ENCODE measurements at regions not wholly inside any gene's neighbourhood (a gene's known extent, or its start where the extent isn't known, plus 50 kb on each side); places are given as distances from the start of the nearest gene placed in this dataset.
"Not testable (repeated sequence)": the region's sequence is repeated elsewhere in the genome, so short reads cannot be mapped to it uniquely, and the experiment has no call there.

DNA sequence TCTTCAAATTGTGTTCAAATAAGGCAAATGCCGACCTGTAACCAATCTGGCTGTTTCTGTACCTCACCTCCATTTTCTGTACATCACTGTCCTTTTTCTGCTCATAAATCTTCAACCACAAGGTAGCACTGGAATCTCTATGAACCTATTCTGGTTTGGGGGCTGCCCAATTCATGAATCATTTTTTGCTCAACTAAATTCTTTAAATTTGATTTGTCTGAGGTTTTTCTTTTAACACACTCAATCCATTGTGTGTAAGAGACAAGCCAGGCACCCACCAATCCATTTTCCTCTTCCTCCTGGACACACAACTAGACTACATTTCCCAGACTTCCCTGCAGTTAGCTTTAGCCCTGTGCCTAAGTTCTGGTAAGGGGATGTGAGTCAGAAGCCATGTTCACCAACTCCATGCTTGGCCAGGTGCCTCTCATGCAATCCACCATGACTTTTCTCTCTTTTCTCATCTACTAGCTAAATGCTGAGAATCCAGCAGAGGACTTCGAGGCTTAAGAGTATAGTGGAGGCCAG is 193.2 kb upstream of the KLF3 start:
- Histone ChIP-seq H3K79me2 (no peaks in the 10 kb centered on the region), H3K36me3 (ENCODE audit: control insufficient read depth, insufficient read depth, low read length) (no peaks in the 10 kb centered on the region), H3K4me3 (ENCODE audit: low read depth, low read length) (no peak overlapping the region), H2AFZ (no peak overlapping the region), H3K27me3 (ENCODE audit: control insufficient read depth, insufficient read depth, low read length) (no peaks in the 10 kb centered on the region), H3K4me2 (ENCODE audit: low read length) (no peak overlapping the region), H3K9me3 (ENCODE audit: control insufficient read depth, low read length) (no peaks in the 10 kb centered on the region), H3K9ac (no peak overlapping the region), H3K4me1 (peaks cover 16% of the 10 kb centered on the region), H3K27ac (no peak overlapping the region)
- TF ChIP-seq, protein P1, sequence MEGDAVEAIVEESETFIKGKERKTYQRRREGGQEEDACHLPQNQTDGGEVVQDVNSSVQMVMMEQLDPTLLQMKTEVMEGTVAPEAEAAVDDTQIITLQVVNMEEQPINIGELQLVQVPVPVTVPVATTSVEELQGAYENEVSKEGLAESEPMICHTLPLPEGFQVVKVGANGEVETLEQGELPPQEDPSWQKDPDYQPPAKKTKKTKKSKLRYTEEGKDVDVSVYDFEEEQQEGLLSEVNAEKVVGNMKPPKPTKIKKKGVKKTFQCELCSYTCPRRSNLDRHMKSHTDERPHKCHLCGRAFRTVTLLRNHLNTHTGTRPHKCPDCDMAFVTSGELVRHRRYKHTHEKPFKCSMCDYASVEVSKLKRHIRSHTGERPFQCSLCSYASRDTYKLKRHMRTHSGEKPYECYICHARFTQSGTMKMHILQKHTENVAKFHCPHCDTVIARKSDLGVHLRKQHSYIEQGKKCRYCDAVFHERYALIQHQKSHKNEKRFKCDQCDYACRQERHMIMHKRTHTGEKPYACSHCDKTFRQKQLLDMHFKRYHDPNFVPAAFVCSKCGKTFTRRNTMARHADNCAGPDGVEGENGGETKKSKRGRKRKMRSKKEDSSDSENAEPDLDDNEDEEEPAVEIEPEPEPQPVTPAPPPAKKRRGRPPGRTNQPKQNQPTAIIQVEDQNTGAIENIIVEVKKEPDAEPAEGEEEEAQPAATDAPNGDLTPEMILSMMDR (IDR thresholded peaks at IDR 0.05), result no peak

DNA sequence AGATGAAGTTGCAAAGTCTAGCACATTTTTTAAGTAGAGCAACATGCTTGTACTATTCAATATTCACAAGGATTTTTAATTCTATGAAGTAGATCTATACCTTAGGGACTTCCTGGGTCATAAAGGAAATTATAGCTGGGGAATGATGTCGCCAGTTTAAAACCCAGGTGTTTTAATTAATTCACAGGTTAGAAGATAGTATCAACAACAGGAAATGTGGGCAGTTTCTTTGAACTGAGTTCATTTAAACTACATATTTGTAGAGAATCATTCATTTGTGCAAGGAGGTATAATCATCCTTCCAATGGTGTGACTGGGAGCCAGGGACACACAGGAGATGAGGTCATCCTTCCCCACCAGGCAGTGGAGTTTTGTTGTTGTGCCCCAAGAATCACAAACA is 181.3 kb upstream of the KLF3 start:
- no peaks in the 10 kb centered on the region for H3K36me3 ChIP-seq (ENCODE audit: control insufficient read depth, insufficient read depth, low read length)
- H3K79me2 ChIP-seq, result no peaks in the 10 kb centered on the region
- H2AFZ ChIP-seq, result peak overlapping the region; percentile 17
- TF ChIP-seq, protein P1 (IDR thresholded peaks at IDR 0.05), result no peak
- no peaks in the 10 kb centered on the region for H3K27me3 ChIP-seq (ENCODE audit: control insufficient read depth, insufficient read depth, low read length)
- no peaks in the 10 kb centered on the region for H3K9me3 ChIP-seq (ENCODE audit: control insufficient read depth, low read length)
- H3K9ac ChIP-seq, result no peak overlapping the region
- no peak overlapping the region for H3K27ac ChIP-seq
- no peak overlapping the region for H3K4me3 ChIP-seq (ENCODE audit: low read depth, low read length)
- H3K4me1 ChIP-seq, result peaks cover 3% of the 10 kb centered on the region
- H3K4me2 ChIP-seq (ENCODE audit: low read length), result no peak overlapping the region

DNA sequence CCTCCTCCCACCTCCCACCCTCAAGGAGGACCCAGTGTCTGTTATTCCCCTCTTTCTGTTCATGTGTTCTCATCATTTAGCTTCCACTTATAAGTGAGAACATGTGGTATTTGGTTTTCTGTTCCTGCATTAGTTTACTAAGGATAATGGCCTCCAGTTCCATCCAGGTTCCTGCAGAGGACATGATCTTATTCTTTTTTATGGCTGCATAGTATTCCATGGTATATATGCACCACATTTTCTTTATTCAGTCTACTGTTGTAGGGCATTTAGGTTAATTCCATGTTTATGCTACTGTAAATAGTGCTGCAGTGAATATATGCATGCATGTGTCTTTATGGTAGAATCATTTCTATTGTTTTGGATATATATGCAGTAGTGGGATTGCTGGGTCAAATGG is 180.4 kb upstream of the KLF3 start:
- H3K27ac ChIP-seq, H3K4me1 ChIP-seq: not testable (repeated sequence)

DNA sequence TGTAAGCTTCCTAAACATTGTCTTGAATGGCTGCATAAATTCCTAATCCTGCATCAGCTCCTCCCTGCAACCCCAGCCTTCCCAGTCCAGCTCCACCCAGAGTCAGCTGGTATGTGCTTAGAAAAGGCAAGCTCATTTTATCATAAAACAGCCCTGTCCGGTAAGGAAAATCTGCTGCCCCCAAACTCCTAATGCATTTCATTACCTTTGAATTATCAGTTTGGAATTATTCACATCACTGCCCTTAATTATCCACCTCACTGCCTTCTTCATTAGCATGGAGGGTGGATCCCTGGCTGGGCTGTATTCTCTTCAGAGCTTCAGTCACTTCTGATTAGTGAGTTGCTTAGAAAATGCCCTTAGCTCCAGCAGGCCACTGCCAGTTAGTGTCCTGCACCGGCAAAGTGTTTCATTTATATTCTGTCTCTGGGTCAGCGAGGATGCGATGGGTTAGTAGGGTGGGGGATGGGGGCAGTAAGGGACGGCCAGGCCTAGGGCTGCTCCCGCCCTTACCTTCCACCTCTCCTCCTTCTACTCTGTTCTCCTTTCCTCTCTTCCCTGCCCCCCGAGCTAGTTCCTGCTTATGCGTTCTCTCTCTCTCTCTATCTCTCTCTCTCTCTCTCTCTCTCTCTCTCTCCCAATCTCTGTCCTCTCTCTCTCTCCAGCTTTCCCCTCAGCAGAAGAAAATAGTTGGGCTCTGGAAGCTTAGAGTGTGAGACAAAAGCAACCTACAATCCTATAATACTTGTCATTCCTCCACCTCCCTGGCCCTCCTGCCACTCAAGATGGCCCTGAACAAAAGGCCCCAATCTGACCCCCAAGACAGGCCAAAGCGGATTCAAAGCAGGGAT is 174.8 kb upstream of the KLF3 start:
- H3K9ac ChIP-seq, result no peak overlapping the region
- H3K4me1 ChIP-seq, result peaks cover 23% of the 10 kb centered on the region
- H3K79me2 ChIP-seq, result no peaks in the 10 kb centered on the region
- TF ChIP-seq, protein P1 (IDR thresholded peaks at IDR 0.05), result peak; percentile 6
- no peaks in the 10 kb centered on the region for H3K36me3 ChIP-seq (ENCODE audit: control insufficient read depth, insufficient read depth, low read length)
- H3K9me3 ChIP-seq (ENCODE audit: control insufficient read depth, low read length), result no peaks in the 10 kb centered on the region
- peak overlapping the region; percentile 5 for H3K4me2 ChIP-seq (ENCODE audit: low read length)
- peak overlapping the region; percentile 92 for H3K27ac ChIP-seq
- no peaks in the 10 kb centered on the region for H3K27me3 ChIP-seq (ENCODE audit: control insufficient read depth, insufficient read depth, low read length)
- peak overlapping the region; percentile 79 for H2AFZ ChIP-seq
- no peak overlapping the region for H3K4me3 ChIP-seq (ENCODE audit: low read depth, low read length)

More for the DNA sequence above, 180.4 kb upstream of the KLF3 start:
- not testable (repeated sequence) for H3K27me3 ChIP-seq (ENCODE audit: control insufficient read depth, insufficient read depth, low read length); H3K9ac ChIP-seq; H3K9me3 ChIP-seq (ENCODE audit: control insufficient read depth, low read length); H3K79me2 ChIP-seq; H3K4me3 ChIP-seq (ENCODE audit: low read depth, low read length); H3K36me3 ChIP-seq (ENCODE audit: control insufficient read depth, insufficient read depth, low read length); H3K4me2 ChIP-seq (ENCODE audit: low read length); H2AFZ ChIP-seq

DNA sequence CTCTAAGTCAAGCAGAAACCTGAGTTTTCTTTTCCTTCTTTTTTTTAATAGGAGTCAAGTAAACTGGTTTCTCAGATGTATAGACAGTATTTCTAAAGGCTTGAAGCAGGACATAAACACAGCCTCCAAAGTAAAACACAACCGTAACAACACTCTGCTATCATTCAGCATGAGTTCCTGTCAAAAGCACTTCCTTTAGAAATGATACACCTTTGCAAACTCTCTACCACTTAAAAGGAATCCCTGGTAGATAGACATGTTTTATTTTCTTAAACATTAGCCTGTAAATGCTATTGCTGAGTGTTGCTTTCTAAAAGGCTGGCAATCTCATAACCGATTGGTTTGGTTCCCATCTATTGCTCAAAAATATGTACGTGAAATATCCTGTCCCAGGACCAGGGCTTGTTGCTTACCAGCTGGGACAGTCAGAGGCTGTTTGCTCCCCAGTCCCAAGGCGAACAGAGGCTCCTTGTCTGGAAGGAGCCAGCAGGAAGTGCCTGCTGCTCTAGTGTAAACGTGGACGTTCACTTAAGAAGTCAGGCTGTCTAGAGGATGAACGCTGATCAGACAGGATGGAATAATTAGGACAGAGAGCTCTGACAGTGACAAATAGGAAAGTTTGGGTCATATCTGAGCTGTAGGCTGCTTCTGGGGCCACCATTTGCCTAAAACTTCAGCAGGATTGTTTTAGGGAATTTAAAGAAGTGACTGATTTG is 173.9 kb upstream of the KLF3 start:
- H3K27ac ChIP-seq, result peak overlapping the region; percentile 92
- no peaks in the 10 kb centered on the region for H3K27me3 ChIP-seq (ENCODE audit: control insufficient read depth, insufficient read depth, low read length)
- peaks cover 23% of the 10 kb centered on the region for H3K4me1 ChIP-seq
- H3K9me3 ChIP-seq (ENCODE audit: control insufficient read depth, low read length), result no peaks in the 10 kb centered on the region
- H3K36me3 ChIP-seq (ENCODE audit: control insufficient read depth, insufficient read depth, low read length), result no peaks in the 10 kb centered on the region
- H3K4me3 ChIP-seq (ENCODE audit: low read depth, low read length), result no peak overlapping the region
- peak overlapping the region; percentile 79 for H2AFZ ChIP-seq
- TF ChIP-seq, protein P1 (IDR thresholded peaks at IDR 0.05), result no peak
- H3K9ac ChIP-seq, result no peak overlapping the region
- no peaks in the 10 kb centered on the region for H3K79me2 ChIP-seq
- H3K4me2 ChIP-seq (ENCODE audit: low read length), result peak overlapping the region; percentile 5
